Endothelial cell of umbilical vein (primary cell): ENCODE measurements at regions not wholly inside any gene's neighbourhood (a gene's known extent, or its start where the extent isn't known, plus 50 kb on each side); places are given as distances from the start of the nearest gene placed in this dataset.

Source experiments
- BruUV-seq: library from RNA; stranded (reverse); fragments of 400-500 nt; replicated peaks from 2 replicates; lab custom pipeline; 2021; lab: Mats Ljungman, UMichigan
- CTCF ChIA-PET: fragments of 300-600, 350-600 bp; sonication (Branson Sonifier 250); formaldehyde crosslinking; loops from one replicate; lab custom pipeline; 2021; ENCODE audit warnings: antibody characterized with exemption, inconsistent platforms; lab: Charles Lee
- POLR2A ChIA-PET: fragments of 300-600, 350-600 bp; sonication (Branson Sonifier 250); formaldehyde crosslinking; loops from one replicate; lab custom pipeline; 2021; ENCODE audit warnings: antibody characterized with exemption, inconsistent platforms; lab: Charles Lee
- DNase-seq: peaks from one replicate; pipeline ENCODE4 v3.0.0-alpha.2; 2011; ENCODE audit warnings: low read depth, low spot score
- FAIRE-seq: peaks from 2 replicates; lab custom pipeline; 2011; peaks lifted over from hg19 to GRCh38; lab: Jason Lieb, UNC
- H2AFZ ChIP-seq: 2 replicates; pipeline ENCODE4 v1.6.0; 2012; ENCODE audit warnings: low read depth, low read length, control low read depth, inconsistent platforms
- H3K27ac ChIP-seq: 2 replicates; pipeline ENCODE4 v1.5.1; 2011; ENCODE audit warnings: low read depth, mild to moderate bottlenecking, control low read depth, low read length, moderate library complexity; ENCODE audit not compliant: insufficient read depth
- H3K27me3 ChIP-seq, 2 experiments: 2 replicates each; pipeline versions ENCODE4 v1.6.0 to v1.6.1; 2011; ENCODE audit warnings: low read length in 2 of 2, mixed read lengths in 1 of 2; ENCODE audit not compliant: control insufficient read depth in 2 of 2, insufficient read depth in 2 of 2
- H3K36me3 ChIP-seq, 2 experiments: 2 replicates in 1 of 2; 3 replicates in 1 of 2; pipeline ENCODE4 v1.5.1; 2011; ENCODE audit warnings: low read length in 2 of 2, mild to moderate bottlenecking in 1 of 2, moderate library complexity in 1 of 2; ENCODE audit not compliant: control insufficient read depth in 2 of 2, insufficient read depth in 2 of 2; ENCODE audit errors: extremely low read depth in 1 of 2
- H3K4me1 ChIP-seq: 3 replicates; pipeline ENCODE4 v1.5.1; 2011; ENCODE audit warnings: mild to moderate bottlenecking, low read length; ENCODE audit not compliant: control insufficient read depth, insufficient read depth; ENCODE audit errors: extremely low read depth
- H3K4me2 ChIP-seq: 2 replicates; pipeline ENCODE4 v1.6.1; 2011; ENCODE audit warnings: low read length, control low read depth, mixed read lengths; ENCODE audit not compliant: insufficient read depth
- H3K4me3 ChIP-seq, 3 experiments: fragments of 200-600 bp in 1 of 3; sonication (generic), shearing (Covaris generic) in 1 of 3; replicated peaks in 1 of 3; 2 replicates each; pipeline ENCODE4 v1.5.1; 2011 to 2016; ENCODE audit warnings: control low read depth in 3 of 3, low read length in 3 of 3, mild to moderate bottlenecking in 2 of 3, inconsistent platforms in 1 of 3, low read depth in 1 of 3, moderate library complexity in 1 of 3; ENCODE audit not compliant: insufficient read depth in 1 of 3
- H3K79me2 ChIP-seq: 2 replicates; pipeline ENCODE4 v1.6.0; 2012; ENCODE audit warnings: low read length, inconsistent platforms; ENCODE audit not compliant: control insufficient read depth, insufficient read depth
- H3K9ac ChIP-seq: replicated peaks from 2 replicates; pipeline ENCODE3; 2011; ENCODE audit warnings: low read length, control low read depth; ENCODE audit not compliant: insufficient read depth; ENCODE audit errors: extremely low read depth
- H3K9me1 ChIP-seq: replicated peaks from 3 replicates; pipeline ENCODE4 v1.6.0; 2011; ENCODE audit warnings: mild to moderate bottlenecking, low read length; ENCODE audit not compliant: control insufficient read depth, insufficient read depth; ENCODE audit errors: extremely low read depth
- H3K9me3 ChIP-seq: replicated peaks from 2 replicates; pipeline ENCODE4 v1.5.1; 2012; ENCODE audit warnings: low read length, inconsistent platforms; ENCODE audit not compliant: control insufficient read depth, insufficient read depth
- H4K20me1 ChIP-seq: replicated peaks from 2 replicates; pipeline ENCODE3; 2011; ENCODE audit warnings: mild to moderate bottlenecking, low read length; ENCODE audit not compliant: control insufficient read depth, insufficient read depth; ENCODE audit errors: extremely low read depth
- CTCF ChIP-seq, 2 donors: IDR thresholded peaks; 1 replicate in 1 of 2; 2 replicates in 1 of 2; pipeline ENCODE4 v1.5.1; 2011; ENCODE audit warnings: low read length in 2 of 2, mild to moderate bottlenecking in 2 of 2, moderate library complexity in 2 of 2, control low read depth in 1 of 2, inconsistent platforms in 1 of 2, low read depth in 1 of 2; ENCODE audit not compliant: insufficient read depth in 1 of 2; ENCODE audit errors: extremely low read depth in 1 of 2
- EZH2 ChIP-seq: IDR thresholded peaks from 2 replicates; pipeline ENCODE4 v1.6.1; 2012; ENCODE audit warnings: borderline replicate concordance, low read depth, mild to moderate bottlenecking, moderate library complexity, low read length, inconsistent platforms; ENCODE audit not compliant: severe bottlenecking
- FOS ChIP-seq: IDR thresholded peaks from 2 replicates; pipeline ENCODE4 v1.6.1; 2011; ENCODE audit warnings: mild to moderate bottlenecking, low read length, moderate library complexity, borderline replicate concordance; ENCODE audit not compliant: insufficient read depth
- GATA2 ChIP-seq: IDR thresholded peaks from 2 replicates; pipeline ENCODE4 v1.7.0; 2011; ENCODE audit warnings: low read depth, mild to moderate bottlenecking, moderate library complexity, mixed read lengths, low read length; ENCODE audit not compliant: insufficient read length, insufficient read depth
- JUN ChIP-seq: IDR thresholded peaks from 2 replicates; pipeline ENCODE4 v1.6.1; 2011; ENCODE audit warnings: borderline replicate concordance, low read depth; ENCODE audit not compliant: insufficient read length, insufficient read depth
- MAX ChIP-seq: IDR thresholded peaks from 2 replicates; pipeline ENCODE4 v1.6.1; 2011; ENCODE audit not compliant: insufficient read depth, insufficient read length
- MYC ChIP-seq: IDR thresholded peaks from one replicate; pipeline ENCODE4 v1.6.1; 2011; ENCODE audit warnings: mild to moderate bottlenecking, low read depth, low read length
- POLR2A ChIP-seq: IDR thresholded peaks from 2 replicates; pipeline ENCODE4 v1.6.1; 2012; ENCODE audit warnings: low read depth, mild to moderate bottlenecking, control low read depth, low read length
- dilution Hi-C: fragments of 300-500 bp; cut with MboI; formaldehyde crosslinking; loops from one replicate; pipeline ENCODE4 v1.15.0; 2019; ENCODE audit warnings: low sequenced_read_pairs; ENCODE audit not compliant: extremely low pct_ligation_motif_present
- intact Hi-C: fragments of 100-400 bp; cut with micrococcal nuclease; formaldehyde crosslinking; loops from one replicate; pipeline ENCODE4 v1.10.0; 2022

- POLR2A ChIA-PET: no interaction called here
- DNase-seq: peak; percentile 4
- Histone ChIP-seq H4K20me1 (no peaks in the 10 kb centered on the region), H3K36me3 (no peaks in the 10 kb centered on the region), H3K27me3 (peaks cover 0 to 3% of the 10 kb centered on the region in 2 experiments), H3K4me3 (no peak overlapping the region), H3K79me2 (no peaks in the 10 kb centered on the region), H2AFZ (no peak overlapping the region), H3K9ac (no peak overlapping the region), H3K4me1 (no peaks in the 10 kb centered on the region), H3K4me2 (no peak overlapping the region), H3K9me3 (no peaks in the 10 kb centered on the region), H3K9me1 (no peaks in the 10 kb centered on the region), H3K27ac (no peak overlapping the region)
- TF ChIP-seq JUN (peak; percentile 6), GATA2 (no peak)
- FAIRE-seq: no peak
- intact Hi-C loops: no loop called here
- BruUV-seq: no TSS peak
- dilution Hi-C loops: no loop called here
- CTCF ChIA-PET: no interaction called here
Measured at GRCh38 chr12:29945904-29946303, 162.2 kb upstream of the TMTC1 start.

- no peak for DNase-seq
Measured at GRCh38 chr12:29944269-29945000, 160.7 kb upstream of the TMTC1 start.

More at GRCh38 chr12:29944269-29945000, 160.7 kb upstream of the TMTC1 start:
- POLR2A ChIA-PET: no interaction called here
- Histone ChIP-seq H3K9ac (no peak overlapping the region), H2AFZ (no peak overlapping the region), H3K36me3 (no peaks in the 10 kb centered on the region), H3K4me1 (no peaks in the 10 kb centered on the region), H3K9me3 (no peaks in the 10 kb centered on the region), H3K4me2 (no peak overlapping the region), H3K4me3 (no peak overlapping the region), H3K9me1 (no peaks in the 10 kb centered on the region), H3K79me2 (no peaks in the 10 kb centered on the region), H3K27me3 (peaks cover 0 to 3% of the 10 kb centered on the region in 2 experiments), H4K20me1 (no peaks in the 10 kb centered on the region), H3K27ac (no peak overlapping the region)
- dilution Hi-C loops (no loop called here), intact Hi-C loops (no loop called here)
- no TSS peak for BruUV-seq
- no peak for FAIRE-seq
- no peak for TF ChIP-seq EZH2
- no peak for TF ChIP-seq FOS
- TF ChIP-seq GATA2: no peak
- no peak for TF ChIP-seq CTCF (IDR thresholded peaks at IDR 0.05; ENCODE audit: extremely low read depth in 1 of 2, insufficient read depth in 1 of 2, low read depth in 1 of 2, low read length in 2 of 2)
- no peak for TF ChIP-seq MAX
- no peak for TF ChIP-seq MYC
- TF ChIP-seq POLR2A: no peak
- CTCF ChIA-PET: no interaction called here
